Endodermal cell (in vitro differentiated cells): ENCODE measurements at regions not wholly inside any gene's neighbourhood (a gene's known extent, or its start where the extent isn't known, plus 50 kb on each side); places are given as distances from the start of the nearest gene placed in this dataset.

ENCODE experiments used
- DNase-seq: peaks from one replicate; pipeline ENCODE4 v3.0.0-alpha.2; 2017
- H3K27ac ChIP-seq: 2 replicates; pipeline ENCODE4 v1.5.1; 2013; ENCODE audit warnings: mild to moderate bottlenecking, low read depth, low read length, moderate library complexity
- H3K27me3 ChIP-seq: 2 replicates; pipeline ENCODE4 v1.6.1; 2013; ENCODE audit warnings: mild to moderate bottlenecking, low read length, moderate library complexity; ENCODE audit not compliant: insufficient read depth, control insufficient read depth, poor library complexity, severe bottlenecking
- H3K36me3 ChIP-seq: 2 replicates; pipeline ENCODE4 v1.7.0; 2013; ENCODE audit warnings: mild to moderate bottlenecking, low read length, moderate library complexity; ENCODE audit not compliant: control insufficient read depth, insufficient read depth
- H3K4me1 ChIP-seq: one replicate; pipeline ENCODE4 v1.7.0; 2013; ENCODE audit warnings: low read length; ENCODE audit not compliant: control insufficient read depth, insufficient read depth
- H3K4me3 ChIP-seq: 2 replicates; pipeline ENCODE4 v1.5.1; 2013; ENCODE audit warnings: mild to moderate bottlenecking, low read length, moderate library complexity
- H3K9ac ChIP-seq: 2 replicates; pipeline ENCODE4 v1.6.1; 2013; ENCODE audit warnings: mild to moderate bottlenecking, low read length, moderate library complexity; ENCODE audit not compliant: poor library complexity, severe bottlenecking; ENCODE audit errors: extremely low read depth
- H3K9me3 ChIP-seq: 2 replicates; pipeline ENCODE4 v1.6.1; 2013; ENCODE audit warnings: mild to moderate bottlenecking, low read length, moderate library complexity; ENCODE audit not compliant: control insufficient read depth
- H3K27ac Mint-ChIP-seq: 2 replicates; pipeline ENCODE4 v1.8.0; 2020; ENCODE audit warnings: mixed read lengths
- H3K27me3 Mint-ChIP-seq: 2 replicates; pipeline ENCODE4 v1.8.0; 2021; ENCODE audit warnings: mild to moderate bottlenecking, mixed read lengths; ENCODE audit not compliant: insufficient read depth
- H3K36me3 Mint-ChIP-seq: 2 replicates; pipeline ENCODE4 v1.8.0; 2020; ENCODE audit warnings: low read depth, mixed read lengths
- H3K4me1 Mint-ChIP-seq: 2 replicates; pipeline ENCODE4 v1.8.0; 2020; ENCODE audit warnings: mixed read lengths
- H3K4me3 Mint-ChIP-seq: 2 replicates; pipeline ENCODE4 v1.8.0; 2020; ENCODE audit warnings: mild to moderate bottlenecking, moderate library complexity, mixed read lengths
- H3K9me3 Mint-ChIP-seq: 2 replicates; pipeline ENCODE4 v1.8.0; 2020; ENCODE audit warnings: mild to moderate bottlenecking, mixed read lengths
- WGBS, 2 experiments: methylation state at CpG; one replicate each; pipeline versions ENCODE4 v1.1.5 to v1.1.7; 2013; ENCODE audit warnings: missing lambda C conversion rate in 2 of 2, mixed read lengths in 1 of 2; ENCODE audit not compliant: insufficient coverage in 1 of 2, insufficient read length in 1 of 2; 5-methylcytosine and 5-hydroxymethylcytosine counted together
- TF ChIP-seq, protein P1 (sequence below): fragments of 200-600 bp; sonication (generic); conservative IDR thresholded peaks from 2 replicates; pipeline ENCODE4 v1.5.0; 2021; ENCODE audit warnings: antibody characterized with exemption, mild to moderate bottlenecking

DNA sequence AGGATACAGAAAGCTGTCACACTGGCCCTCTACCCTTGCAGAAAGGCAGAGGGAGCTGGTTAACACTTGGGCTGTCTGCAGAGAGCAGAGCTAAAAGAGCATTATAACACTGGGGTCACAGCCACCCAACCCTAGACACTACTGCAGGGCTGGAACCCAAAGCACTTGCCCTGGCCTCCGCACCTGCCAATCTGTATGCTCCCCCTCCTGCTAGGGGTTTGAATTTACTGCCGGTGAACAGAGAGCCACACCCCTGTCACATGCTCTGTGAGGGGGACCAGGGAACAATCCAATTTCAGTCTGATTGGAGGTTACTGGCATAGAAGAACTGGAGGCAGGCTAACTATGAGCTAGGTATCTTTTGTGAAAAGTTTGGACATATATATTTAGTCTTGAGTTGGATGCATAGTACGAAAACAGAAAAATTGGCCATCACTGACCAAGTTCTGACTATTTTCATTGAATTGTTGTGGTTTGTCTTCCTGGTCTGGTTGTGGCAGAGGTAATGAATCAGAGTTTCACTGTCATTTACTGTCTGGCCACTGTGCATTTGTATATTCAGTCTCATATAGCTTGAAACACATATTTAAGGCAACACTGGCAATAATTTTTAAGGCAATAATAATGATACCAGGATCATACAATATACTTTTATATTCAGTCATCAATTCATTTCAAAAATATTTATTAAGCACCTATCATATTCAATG is 504.3 kb upstream of the ATXN8OS start:
- Histone ChIP-seq H3K4me3 (no peak overlapping the region), H3K9ac (no peak overlapping the region), H3K27ac (no peak overlapping the region), H3K36me3 (no peaks in the 10 kb centered on the region), H3K27me3 (no peaks in the 10 kb centered on the region), H3K9me3 (peaks cover 6% of the 10 kb centered on the region), H3K4me1 (no peaks in the 10 kb centered on the region)
- H3K27ac Mint-ChIP-seq, result no peak overlapping the region
- no peaks in the 10 kb centered on the region for H3K27me3 Mint-ChIP-seq
- H3K4me1 Mint-ChIP-seq, result peaks cover under 1% of the 10 kb centered on the region
- DNase-seq, result no peak
- no peaks in the 10 kb centered on the region for H3K36me3 Mint-ChIP-seq
- 90 to 95% methylated on average over 2 to 3 of the region's 3 CpGs for WGBS, 2 experiments
- H3K9me3 Mint-ChIP-seq, result peaks cover 10% of the 10 kb centered on the region
- H3K4me3 Mint-ChIP-seq, result no peak overlapping the region
- TF ChIP-seq, protein P1, sequence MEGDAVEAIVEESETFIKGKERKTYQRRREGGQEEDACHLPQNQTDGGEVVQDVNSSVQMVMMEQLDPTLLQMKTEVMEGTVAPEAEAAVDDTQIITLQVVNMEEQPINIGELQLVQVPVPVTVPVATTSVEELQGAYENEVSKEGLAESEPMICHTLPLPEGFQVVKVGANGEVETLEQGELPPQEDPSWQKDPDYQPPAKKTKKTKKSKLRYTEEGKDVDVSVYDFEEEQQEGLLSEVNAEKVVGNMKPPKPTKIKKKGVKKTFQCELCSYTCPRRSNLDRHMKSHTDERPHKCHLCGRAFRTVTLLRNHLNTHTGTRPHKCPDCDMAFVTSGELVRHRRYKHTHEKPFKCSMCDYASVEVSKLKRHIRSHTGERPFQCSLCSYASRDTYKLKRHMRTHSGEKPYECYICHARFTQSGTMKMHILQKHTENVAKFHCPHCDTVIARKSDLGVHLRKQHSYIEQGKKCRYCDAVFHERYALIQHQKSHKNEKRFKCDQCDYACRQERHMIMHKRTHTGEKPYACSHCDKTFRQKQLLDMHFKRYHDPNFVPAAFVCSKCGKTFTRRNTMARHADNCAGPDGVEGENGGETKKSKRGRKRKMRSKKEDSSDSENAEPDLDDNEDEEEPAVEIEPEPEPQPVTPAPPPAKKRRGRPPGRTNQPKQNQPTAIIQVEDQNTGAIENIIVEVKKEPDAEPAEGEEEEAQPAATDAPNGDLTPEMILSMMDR, result no peak

DNA sequence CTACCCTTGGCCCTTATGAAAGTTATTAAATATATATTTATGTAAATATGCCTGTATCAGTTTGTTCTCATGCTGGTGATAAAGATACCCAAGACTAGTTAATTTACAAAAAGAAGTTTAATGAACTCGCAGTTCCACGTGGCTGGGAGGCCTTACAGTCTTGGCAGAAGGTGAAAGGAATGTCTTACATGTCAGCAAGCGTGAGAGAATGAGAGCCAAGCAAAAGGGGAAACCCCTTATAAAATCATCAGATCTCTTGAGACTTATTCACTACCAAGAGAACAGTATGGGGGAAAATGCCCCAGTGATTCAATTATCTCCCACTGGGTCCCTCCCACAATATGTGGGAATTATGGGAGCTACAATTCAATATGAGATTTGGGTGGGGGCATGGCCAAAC is 506.0 kb upstream of the ATXN8OS start:
- H3K27ac ChIP-seq, result no peak overlapping the region
- no peak overlapping the region for H3K4me3 ChIP-seq
- no peak overlapping the region for H3K9ac ChIP-seq
- 80 to 92% methylated on average over 2 to 3 of the region's 3 CpGs for WGBS, 2 experiments
- H3K27me3 Mint-ChIP-seq, result no peaks in the 10 kb centered on the region
- H3K36me3 ChIP-seq, result no peaks in the 10 kb centered on the region
- H3K4me3 Mint-ChIP-seq, result no peak overlapping the region
- TF ChIP-seq, protein P1, result no peak
- no peak overlapping the region for H3K27ac Mint-ChIP-seq
- peaks cover 10% of the 10 kb centered on the region for H3K9me3 Mint-ChIP-seq
- DNase-seq, result no peak
- H3K27me3 ChIP-seq, result no peaks in the 10 kb centered on the region
- H3K4me1 ChIP-seq, result no peaks in the 10 kb centered on the region
- no peaks in the 10 kb centered on the region for H3K36me3 Mint-ChIP-seq
- H3K9me3 ChIP-seq, result peaks cover 6% of the 10 kb centered on the region
- peaks cover 3% of the 10 kb centered on the region for H3K4me1 Mint-ChIP-seq

DNA sequence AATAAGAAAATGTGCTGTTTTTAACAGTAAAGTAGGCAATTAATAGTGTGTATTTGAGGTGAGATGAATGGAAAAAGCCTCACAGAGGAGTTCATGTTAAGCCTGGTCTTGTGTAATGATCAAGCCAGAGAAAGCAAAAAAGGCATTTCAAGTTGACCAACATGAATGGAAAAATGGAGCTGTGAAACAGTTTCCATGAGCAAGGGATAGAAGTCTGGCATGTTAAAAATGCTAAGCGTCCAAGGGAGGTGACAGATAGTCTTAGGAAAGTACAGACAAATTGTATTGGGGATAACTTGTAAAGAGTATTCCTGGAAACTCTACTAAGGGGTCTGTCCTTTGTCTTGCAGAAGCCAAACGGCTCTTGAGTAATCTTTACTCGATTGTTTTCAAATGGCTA is 506.8 kb upstream of the ATXN8OS start:
- Mint-ChIP-seq H3K4me3 (no peak overlapping the region), H3K4me1 (peaks cover 3% of the 10 kb centered on the region), H3K36me3 (no peaks in the 10 kb centered on the region), H3K27ac (no peak overlapping the region), H3K9me3 (peaks cover 8% of the 10 kb centered on the region), H3K27me3 (no peaks in the 10 kb centered on the region)
- DNase-seq, result no peak
- H3K4me1 ChIP-seq, result no peaks in the 10 kb centered on the region
- TF ChIP-seq, protein P1, result no peak
- H3K9ac ChIP-seq, result no peak overlapping the region
- H3K27ac ChIP-seq, result no peak overlapping the region
- no peaks in the 10 kb centered on the region for H3K36me3 ChIP-seq
- peaks cover 3% of the 10 kb centered on the region for H3K9me3 ChIP-seq
- no peak overlapping the region for H3K4me3 ChIP-seq
- WGBS, 2 experiments, result 82 to 90% methylated on average over 1 to 2 of the region's 3 CpGs
- no peaks in the 10 kb centered on the region for H3K27me3 ChIP-seq
